AML-193 (cell line): ENCODE measurements at regions not wholly inside any gene's neighbourhood (a gene's known extent, or its start where the extent isn't known, plus 50 kb on each side); places are given as distances from the start of the nearest gene placed in this dataset.

Experiments used
- DNase-seq, 2 experiments: peaks; one replicate each; lab custom pipeline; 2025; lab: John Stamatoyannopoulos, UW

DNA sequence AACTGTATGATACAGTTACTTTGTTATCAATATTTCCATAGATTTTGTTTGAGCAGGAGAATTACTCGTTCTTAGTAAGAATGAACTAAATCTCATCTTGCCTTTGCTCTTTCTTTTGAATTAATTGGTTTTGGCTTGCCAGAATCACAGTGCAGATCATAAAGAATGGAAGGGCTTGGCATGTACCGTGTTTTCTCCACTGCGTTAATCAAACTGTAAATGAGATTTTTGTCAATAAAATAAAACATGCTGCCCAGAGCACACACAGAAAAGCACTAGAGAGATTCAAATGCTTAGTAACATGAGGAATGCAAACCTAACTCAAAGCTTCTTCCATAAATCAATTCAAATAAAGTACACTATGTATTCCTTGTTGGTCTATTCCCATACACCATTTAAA is 229.6 kb upstream of the CDH2 start:
- DNase-seq, result no peak

DNA sequence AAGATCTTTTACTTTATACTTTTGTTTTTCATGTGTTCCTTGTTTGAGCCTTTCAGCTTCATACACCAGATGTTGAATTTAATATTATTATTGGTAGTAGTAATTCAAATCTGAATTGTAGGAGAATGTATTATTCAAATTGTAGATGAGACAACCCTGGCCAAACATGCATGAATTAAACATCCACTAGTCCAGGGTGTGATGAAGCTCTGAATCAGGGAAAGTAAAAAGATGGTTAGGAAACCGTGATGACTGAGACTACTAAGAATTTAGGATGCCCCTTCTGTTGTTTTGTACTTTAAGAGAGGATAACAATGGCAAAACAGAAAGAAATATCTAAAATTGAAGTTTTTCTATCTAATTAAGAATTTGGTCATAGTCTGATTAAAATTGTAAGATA is 227.8 kb upstream of the CDH2 start:
- no peak for DNase-seq

DNA sequence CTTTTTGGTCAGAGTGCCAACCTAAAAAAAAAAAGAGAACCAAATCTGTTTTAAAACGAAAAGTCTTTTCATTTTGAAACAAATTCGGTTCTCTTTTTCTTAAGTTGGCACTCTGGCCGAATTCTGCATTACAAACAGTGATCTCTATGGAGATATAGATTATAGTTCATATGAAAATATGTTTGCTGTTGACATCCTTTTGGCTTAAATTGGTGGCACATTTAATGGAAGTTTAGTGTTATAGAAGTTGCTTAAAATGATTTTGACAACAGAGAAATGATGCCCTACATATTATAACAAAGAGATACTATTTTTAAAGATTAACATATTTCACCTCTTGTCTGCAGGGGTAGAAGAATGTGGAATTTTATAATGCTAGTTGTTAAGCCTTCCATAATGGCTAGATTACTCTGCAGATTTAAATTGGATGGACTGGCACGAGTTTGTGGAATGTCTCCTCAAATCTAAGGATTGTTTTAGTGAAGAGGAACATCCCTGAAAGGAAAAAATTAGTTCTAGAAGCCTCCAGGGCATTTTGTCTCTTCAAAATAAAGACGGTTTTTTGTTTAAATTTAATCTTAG is 222.9 kb upstream of the CDH2 start:
- no peak for DNase-seq

DNA sequence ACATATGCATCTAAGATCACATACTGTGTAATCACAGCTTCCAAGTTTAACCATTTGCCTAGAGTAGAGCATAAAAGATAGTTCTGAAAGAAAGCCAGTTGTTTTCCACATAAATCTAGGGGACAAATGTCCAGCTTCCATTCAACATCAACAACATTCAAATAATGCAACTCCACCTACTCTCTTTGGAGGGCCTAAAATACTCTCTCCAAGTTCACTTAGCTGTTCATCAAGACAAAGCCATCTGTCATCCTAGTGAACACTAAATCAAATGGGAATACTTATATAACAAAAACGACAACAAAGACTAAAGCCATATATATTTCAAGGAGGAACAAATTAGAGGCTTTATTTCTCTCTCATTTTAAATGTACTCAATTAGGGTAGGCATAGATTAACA is 221.5 kb upstream of the CDH2 start:
- DNase-seq, result no peak

DNA sequence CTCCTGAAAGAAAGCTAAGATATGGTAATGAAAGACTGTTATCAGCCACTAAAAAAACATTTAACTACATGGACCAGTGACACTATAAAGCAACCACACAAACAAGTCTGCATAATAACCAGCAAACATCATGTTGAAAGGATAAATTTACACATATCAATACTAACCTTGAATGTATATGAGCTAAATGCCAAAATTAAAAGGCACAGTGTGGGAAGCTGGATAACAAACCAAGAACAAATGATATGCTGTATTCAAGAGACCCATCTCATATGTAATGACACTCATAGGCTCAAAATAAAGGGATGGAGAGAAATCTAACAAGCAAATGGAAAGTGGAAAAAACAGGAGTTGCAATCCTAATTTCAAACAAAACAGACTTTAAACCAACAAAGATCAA is 213.1 kb upstream of the CDH2 start:
- no peak for DNase-seq

DNA sequence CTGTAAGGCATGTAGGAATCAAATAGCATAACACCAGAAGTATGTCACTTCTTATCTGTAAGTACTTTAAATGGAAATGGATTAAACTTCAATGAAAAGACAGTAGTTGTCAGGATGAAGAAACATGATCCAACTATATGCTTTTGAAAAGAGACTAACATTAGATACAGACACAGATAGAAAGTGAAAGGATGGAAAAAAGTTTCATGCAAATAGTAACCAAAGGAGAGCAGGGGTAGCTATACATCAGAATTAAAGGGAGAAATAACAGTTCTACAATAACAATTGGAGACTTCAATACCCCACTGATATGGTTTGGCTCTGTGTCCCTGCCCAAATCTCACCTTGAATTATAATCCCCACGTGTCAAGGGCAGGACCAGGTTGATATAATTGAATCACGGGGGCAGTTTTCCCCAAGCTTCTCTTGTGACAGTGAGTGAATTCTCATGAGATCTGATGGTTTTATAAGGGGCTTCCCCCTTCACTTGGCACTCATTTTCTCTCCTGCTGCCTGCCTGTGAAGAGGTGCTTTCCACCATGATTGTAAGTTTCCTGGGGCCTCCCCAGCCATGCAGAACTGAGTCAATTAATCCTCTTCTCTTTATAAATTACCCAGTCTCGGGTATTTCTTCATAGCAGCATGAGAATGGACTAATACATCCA is 205.4 kb upstream of the CDH2 start:
- DNase-seq, result no peak

DNA sequence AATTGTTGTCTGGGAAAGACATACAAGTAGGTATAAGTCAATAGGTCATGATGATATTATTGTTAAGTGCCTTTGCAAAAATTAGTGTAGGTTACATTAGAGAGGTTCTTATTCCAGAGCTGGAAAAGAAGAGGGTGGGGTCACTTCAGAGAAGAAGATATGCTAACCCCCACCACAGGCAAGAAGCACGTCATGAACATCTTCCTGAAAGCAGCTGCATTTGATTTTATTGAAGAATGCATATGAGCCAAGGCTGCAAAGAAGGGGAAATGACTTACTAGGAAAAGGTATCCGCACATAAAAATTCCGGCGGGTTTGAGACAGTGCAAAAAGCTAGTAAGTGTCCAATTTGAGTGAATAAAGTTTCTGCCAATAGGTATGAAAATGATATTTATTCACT is 195.3 kb upstream of the CDH2 start:
- no peak for DNase-seq

DNA sequence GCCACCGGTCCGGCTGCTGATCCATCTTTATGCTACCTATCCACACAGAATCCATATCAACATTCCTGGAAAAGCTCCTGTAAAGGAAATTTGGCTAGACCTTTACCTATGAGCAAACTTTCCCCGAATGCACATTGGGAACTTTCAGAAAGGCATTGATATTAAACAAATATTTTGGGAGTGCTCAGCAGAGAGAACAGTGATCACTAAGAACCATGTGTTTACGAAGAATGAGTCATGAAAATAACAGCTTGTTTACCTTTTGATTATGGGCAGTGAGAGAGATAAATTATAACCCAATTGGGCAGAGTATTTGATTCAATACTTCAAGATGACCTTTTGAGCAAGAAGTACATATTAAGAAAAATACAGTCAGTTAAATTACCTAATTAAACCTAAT is 189.7 kb upstream of the CDH2 start:
- no peak for DNase-seq

DNA sequence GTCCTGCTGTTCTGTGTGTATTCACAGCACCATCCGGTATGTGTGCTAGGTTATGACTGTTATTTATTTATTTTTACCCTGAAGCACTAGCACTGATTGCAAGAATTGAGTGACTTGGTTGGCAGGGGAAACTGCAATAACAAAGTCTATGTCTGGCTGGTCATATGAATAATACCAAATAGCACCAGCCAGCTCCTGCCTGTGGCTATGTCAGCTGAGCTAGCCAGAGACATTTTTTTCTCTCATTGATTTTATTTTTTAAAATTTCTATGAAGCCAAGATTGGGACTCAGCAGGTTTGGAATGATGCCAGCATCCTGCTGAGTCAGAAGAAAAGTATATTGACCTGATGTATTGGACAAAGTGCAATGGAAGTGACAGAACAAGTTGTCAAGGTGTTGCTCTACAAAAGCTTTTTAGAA is 188.5 kb upstream of the CDH2 start:
- no peak for DNase-seq

DNA sequence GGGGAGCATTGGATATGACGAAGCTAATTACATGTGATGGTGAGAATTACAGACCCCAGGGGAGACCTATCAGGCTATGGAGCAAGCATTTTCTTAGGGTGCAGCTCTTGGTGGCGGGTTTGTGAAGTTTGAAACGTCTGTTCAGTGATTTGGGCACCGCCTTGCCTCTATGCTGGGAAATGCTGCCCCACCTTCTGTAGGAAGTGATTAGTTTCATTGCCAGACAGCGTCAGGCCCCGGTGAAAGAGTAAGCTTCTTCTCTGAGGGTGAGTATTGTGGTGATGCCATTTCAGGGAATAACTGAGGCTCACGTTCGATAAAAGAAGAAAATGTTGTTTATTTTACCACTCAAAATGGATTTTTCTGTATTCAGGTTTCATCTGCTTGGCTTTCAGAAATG is 186.2 kb upstream of the CDH2 start:
- no peak for DNase-seq

DNA sequence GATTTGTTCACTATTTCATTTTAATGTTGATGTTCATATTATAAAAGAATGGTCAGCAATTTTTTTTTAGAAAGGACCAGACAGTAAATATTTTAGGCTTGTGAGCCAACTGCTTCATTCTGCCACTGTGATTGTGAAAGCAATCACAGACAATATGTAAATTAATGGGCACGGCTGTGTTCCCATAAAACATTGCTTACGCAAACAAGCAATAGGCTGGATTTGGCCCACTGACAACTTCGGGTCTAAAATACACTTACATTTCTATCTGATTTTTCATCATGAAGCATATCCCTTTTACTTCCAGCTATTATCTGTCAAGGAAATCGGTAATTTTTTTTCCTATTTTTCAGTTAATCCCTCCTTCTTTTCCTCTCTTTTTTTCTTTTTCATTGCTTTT is 182.2 kb upstream of the CDH2 start:
- no peak for DNase-seq

DNA sequence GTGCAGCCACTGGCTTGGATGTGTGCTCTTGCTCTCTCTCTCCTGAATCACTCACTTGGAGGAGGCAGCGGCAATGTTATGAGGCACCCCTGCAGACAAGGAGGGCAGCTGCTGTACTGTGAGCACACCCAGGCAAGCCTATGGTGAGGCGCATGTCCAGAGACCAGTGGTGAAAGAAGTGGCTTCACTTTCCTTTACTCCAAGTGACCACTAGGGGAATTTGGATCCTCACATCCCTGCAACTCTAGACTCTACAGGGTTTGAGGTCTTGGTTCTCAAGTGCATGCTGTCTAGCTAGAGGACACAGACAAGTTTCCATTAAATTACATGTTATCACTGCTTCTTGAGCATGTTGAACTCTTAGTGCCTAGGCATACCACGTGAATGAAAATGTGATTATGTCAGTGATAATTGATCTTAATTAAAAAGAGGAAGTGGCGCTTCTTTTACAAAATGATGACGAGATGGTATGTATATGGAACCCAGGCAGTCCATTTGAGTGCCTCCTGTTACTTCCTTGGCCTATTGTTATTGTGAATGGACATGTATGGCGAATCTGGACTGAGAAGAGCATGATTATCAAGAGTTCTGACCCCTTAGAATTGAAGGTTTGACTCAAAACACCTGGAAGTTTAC is 181.0 kb upstream of the CDH2 start:
- DNase-seq, result peak in 1 of 2 experiments; percentile 0

DNA sequence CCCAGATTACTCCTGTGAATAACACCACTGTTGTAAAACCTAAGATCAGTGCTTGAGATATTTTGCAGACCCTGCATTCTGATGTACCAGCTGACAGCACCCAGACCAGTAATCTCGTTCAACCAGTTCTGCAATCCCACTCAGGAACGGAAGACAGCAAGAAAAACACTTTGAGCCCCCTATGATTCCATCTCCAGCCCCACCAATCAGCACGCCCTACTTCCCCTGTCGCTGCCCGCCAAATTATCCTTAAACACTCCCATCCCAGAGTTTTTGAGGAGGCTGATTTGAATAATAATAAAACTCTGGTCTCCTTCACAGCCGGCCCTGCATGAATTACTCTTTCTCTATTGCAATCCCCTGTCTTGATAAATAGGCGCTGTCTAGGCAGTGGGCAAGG is 173.9 kb upstream of the CDH2 start:
- DNase-seq, result no peak

DNA sequence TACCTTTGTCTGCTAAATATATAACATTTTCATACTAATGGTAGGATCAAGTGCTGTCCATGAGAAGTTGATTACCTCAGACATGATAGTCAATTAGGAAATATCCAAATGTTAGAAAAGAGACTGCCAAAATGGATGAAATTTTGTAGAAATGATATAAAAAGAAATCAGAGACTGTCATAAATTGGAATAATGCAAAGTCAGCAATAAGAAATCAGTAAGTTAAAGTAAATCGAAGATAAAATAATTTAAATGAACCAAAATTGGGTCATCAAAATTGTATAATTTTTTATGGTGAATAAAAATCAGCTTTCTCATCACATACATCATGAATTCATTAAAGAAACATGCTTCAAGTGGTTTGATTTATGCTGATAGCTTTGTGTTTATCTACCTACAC is 165.3 kb upstream of the CDH2 start:
- no peak for DNase-seq

DNA sequence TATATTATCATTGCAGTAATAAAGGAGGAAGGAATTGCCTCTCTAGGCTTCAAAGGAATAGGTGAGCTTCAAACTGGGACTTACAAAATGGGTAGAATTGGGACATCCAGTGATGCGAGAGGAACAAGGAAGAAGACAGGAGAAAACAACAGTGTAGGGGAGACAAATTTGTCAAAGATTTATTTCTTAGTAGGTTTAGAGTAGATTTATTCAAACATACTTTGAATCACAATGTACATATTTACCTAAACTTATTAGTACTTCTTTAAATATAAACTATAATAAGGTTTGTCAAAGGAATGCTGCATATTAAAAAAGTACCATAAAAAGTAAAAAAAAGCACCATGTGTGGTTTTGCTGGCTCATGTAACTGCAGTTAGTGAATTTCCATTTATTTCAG is 161.4 kb upstream of the CDH2 start:
- DNase-seq, result no peak

DNA sequence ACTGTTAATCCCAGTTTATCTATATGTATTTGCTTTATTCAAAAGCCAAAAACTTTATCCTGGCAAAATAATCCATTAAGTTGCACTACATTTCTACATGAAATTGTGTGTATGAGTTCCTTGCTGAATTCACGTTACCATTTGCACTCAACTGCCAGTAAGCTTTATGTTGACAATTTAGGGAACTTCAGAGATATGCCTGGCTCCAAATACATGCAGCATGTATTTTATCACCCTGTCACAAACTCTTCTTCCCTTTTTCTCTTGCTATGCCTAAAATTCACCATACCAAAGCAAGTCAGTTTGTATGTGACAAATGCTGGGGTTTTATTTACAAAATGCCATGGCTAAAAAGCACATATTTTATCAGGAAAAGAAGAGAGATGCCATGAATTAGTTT is 157.6 kb upstream of the CDH2 start:
- DNase-seq, result no peak

DNA sequence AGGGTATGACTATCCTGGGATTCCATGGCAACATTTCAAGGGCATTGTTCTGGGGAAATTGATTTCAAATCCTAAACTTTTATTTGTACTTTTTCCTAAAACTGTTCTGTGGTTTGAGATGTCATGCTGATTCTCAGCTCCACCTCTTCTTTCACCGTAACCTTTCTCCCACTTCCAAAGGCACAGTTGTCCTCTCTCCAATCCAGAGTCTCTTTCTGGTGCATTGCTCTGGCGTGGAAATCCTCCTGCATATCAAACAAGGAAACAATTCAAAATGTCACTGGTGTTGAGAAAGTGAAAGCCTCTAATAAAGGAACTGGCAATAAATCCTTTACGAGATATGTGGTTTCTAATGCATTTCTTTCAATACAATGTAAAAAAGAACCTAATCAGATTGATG is 155.1 kb upstream of the CDH2 start:
- DNase-seq, result no peak

DNA sequence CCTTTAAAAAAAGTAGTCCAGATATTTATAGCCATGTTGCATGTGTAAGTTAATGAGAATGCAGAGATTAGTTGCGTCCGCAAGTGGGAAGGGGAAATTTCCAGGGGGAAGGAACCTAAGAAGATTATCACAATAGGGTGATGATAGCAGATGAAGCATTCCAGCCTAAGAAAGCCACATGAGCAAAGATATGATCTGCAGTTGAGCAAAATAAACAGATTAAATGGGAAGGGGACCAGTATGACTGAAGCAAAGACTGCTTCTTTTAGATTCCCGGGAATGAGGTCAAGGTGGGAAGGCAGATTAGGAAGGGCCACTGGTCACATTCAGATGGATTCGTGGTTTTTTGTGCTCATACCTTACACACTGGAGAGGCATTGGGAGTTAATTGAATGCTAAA is 154.6 kb upstream of the CDH2 start:
- DNase-seq, result no peak

DNA sequence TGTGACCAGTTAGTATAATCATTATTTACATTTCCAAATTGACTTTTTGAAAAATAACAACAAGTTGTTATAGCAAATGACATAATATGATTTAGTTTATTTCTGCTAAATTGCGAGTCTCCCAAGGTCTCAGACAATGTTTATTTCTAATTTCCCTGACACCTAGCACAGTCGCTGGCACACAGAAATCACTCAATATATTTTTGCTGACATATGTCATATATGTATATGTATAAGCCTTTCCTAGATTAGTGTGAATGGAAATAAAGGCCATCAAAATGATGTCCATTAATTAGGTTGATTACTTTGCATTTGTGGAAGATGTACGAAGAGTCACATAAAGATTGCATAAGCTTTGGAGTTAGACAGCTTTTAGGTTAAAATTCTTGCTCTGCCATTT is 136.7 kb upstream of the CDH2 start:
- no peak for DNase-seq

DNA sequence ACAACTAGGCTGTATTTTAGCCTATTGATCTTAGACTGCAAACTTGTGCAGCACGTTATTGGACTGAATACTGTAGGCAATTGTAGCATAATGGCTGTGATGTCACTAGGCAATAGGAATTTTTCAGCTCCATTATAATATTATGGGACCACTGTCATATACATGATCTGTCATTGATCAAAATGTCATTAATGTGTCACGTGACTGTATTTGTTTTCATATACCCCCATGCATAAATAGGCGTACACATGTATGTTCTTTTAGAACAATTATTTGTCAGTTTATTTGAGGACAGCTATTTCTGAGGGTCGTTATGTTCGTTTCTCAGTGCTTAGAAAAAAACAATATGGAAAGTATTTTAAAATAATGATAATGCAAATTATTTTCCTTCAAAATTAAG is 111.9 kb upstream of the CDH2 start:
- DNase-seq, result no peak

DNA sequence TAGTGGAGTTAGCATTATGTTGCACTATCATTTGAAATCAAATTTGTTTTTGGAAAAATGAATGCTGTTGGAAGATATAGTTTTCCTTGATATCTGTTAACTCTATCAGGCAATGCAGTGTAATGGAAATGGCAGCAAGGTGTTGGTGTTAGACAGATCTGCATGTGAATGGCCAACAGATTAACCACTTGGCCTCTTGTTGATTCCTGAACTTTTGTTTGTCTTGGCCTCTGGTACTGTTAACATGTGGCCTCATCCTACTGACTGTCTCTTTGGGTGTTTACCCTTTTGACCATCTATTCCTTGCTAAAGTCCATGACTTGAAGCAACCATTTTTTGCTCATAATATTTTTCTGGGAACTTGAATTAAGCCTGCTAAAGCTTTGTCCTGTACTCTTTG is 110.2 kb upstream of the CDH2 start:
- DNase-seq, result no peak

DNA sequence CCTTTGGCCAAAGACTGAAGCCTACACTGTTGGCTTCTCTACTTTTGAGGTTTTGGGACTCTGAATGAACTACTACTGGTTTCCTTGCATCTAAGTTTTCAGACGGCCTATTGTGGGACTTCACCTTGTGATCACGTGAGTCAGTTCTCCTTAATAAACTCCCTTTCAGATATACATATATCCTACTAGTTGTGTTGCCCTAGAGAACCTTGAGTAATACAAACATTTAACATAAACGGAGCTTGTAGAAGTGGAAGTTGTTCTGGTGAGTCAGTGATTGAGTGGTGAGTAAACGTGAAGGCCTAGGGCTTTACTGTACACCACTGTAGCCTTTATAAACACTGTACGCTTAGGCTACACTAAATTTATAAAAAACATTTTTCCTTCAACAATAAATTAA is 107.2 kb upstream of the CDH2 start:
- DNase-seq, result no peak

DNA sequence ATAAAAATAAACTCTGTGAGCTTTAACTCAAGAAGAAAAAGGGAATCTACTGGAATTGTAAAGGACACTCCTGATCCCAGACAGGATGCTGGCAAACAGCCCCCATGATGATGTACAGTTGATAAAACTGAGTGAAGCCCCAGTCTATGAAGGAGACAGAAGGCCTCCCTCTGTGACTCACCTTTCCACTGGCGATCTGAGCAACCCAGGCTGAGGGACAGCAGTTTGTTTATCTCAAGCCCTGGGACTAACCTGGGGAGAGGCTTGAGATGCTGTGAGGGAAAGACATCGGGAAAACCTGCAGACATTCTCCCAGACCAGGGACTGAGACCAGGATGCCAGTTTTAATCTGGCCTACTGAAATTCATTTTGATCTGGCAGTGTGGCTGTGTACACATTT is 104.5 kb upstream of the CDH2 start:
- no peak for DNase-seq

DNA sequence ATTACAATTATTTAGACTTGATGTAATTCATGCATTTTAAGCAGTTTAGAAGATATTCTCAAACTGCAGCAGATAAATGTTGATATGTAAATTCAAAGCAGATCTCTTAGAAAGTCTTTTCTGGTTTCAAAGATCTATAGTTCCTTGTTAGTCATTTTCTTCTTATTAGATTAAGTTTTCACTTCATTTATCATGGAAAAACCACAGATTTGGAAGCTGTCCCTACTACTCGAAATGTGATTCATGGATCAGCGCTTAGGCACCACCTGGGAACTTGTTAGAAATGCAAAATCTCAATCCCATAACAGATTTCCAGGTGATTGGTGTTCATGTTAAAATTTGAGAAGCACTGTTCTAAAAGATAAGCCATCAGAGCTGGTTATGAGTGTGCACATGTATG is 92.8 kb upstream of the CDH2 start:
- DNase-seq, result no peak
